ENCODE measurements at regions not wholly inside any gene's neighbourhood (a gene's known extent, or its start where the extent isn't known, plus 50 kb on each side); places are given as distances from the start of the nearest gene placed in this dataset.

GRCh38 chr6:134453792-134454510, 136.0 kb upstream of the SGK1 start:
- H3K36me3 ChIP-seq: no peaks in the 10 kb centered on the region
- no peak for DNase-seq
- intact Hi-C loops (cut with DNase I): no loop called here
- 50% methylated on average over 5 of the region's 5 CpGs for WGBS (ENCODE audit: insufficient coverage, low coverage, low lambda C conversion rate, missing lambda C conversion rate)
- H3K27me3 ChIP-seq: no peaks in the 10 kb centered on the region
- H3K4me1 ChIP-seq: peaks cover 0 to 7% (median 0%) of the 10 kb centered on the region in 4 donors
- TF ChIP-seq POLR2A (IDR thresholded peaks at IDR 0.05): no peak
- no peak for TF ChIP-seq CTCF (IDR thresholded peaks at IDR 0.05)
- no peak overlapping the region for H3K4me3 ChIP-seq
- no peaks in the 10 kb centered on the region for H3K9me3 ChIP-seq
- peak; percentile 85 to 88 (median 86) for ATAC-seq
- H3K27ac ChIP-seq: no peak overlapping the region

GRCh38 chr6:134452906-134453305, 135.0 kb upstream of the SGK1 start:
- ATAC-seq (no peak), DNase-seq (no peak)
- Histone ChIP-seq H3K9me3 (no peaks in the 10 kb centered on the region), H3K27me3 (no peaks in the 10 kb centered on the region), H3K27ac (no peak overlapping the region), H3K4me1 (peaks cover 0 to 7% (median 0%) of the 10 kb centered on the region in 4 donors), H3K4me3 (no peak overlapping the region), H3K36me3 (no peaks in the 10 kb centered on the region)
- intact Hi-C loops (cut with DNase I): no loop called here
- WGBS (ENCODE audit: insufficient coverage, low coverage, low lambda C conversion rate, missing lambda C conversion rate): 81% methylated on average over 3 of the region's 3 CpGs
- no peak for TF ChIP-seq CTCF (IDR thresholded peaks at IDR 0.05)
- no peak for TF ChIP-seq POLR2A (IDR thresholded peaks at IDR 0.05)

GRCh38 chr6:134451529-134451928, 133.6 kb upstream of the SGK1 start:
- Histone ChIP-seq H3K27me3 (no peaks in the 10 kb centered on the region), H3K4me3 (no peak overlapping the region), H3K4me1 (peaks cover 0 to 7% (median 0%) of the 10 kb centered on the region in 4 donors), H3K9me3 (no peaks in the 10 kb centered on the region), H3K27ac (no peak overlapping the region), H3K36me3 (no peaks in the 10 kb centered on the region)
- TF ChIP-seq CTCF (IDR thresholded peaks at IDR 0.05) (no peak), POLR2A (IDR thresholded peaks at IDR 0.05) (no peak)
- peak in 1 of 4 donors; percentile 10 for ATAC-seq
- WGBS (ENCODE audit: insufficient coverage, low coverage, low lambda C conversion rate, missing lambda C conversion rate): 100% methylated on average over 1 of the region's 1 CpG
- DNase-seq: no peak
- intact Hi-C loops (cut with DNase I): no loop called here

- ATAC-seq (no peak), DNase-seq (no peak)
- TF ChIP-seq CTCF (IDR thresholded peaks at IDR 0.05): no peak
- no peak for TF ChIP-seq POLR2A (IDR thresholded peaks at IDR 0.05)
- Histone ChIP-seq H3K27me3 (no peaks in the 10 kb centered on the region), H3K9me3 (no peaks in the 10 kb centered on the region), H3K36me3 (no peaks in the 10 kb centered on the region), H3K4me1 (peaks cover 0 to 7% (median 0%) of the 10 kb centered on the region in 4 donors), H3K4me3 (no peak overlapping the region), H3K27ac (no peak overlapping the region)
- intact Hi-C loops (cut with DNase I): no loop called here
- WGBS (ENCODE audit: insufficient coverage, low coverage, low lambda C conversion rate, missing lambda C conversion rate): 83% methylated on average over 1 of the region's 2 CpGs
Measured at GRCh38 chr6:134449781-134450180, 131.9 kb upstream of the SGK1 start.

All from right lobe of liver (tissue), 6 donors.